Panc1 (cell line): ENCODE measurements at regions not wholly inside any gene's neighbourhood (a gene's known extent, or its start where the extent isn't known, plus 50 kb on each side); places are given as distances from the start of the nearest gene placed in this dataset.

Experiments
- ATAC-seq: fragments of 200-7000 bp; cut with Tn5 transposase; 2 replicates; pipeline ENCODE4 v1.9.1; 2020; ENCODE audit warnings: mild to moderate bottlenecking, moderate library complexity
- BruUV-seq: library from RNA; stranded (reverse); fragments of 400-500 nt; replicated peaks from 2 replicates; lab custom pipeline; 2021; lab: Mats Ljungman, UMichigan
- CTCF ChIA-PET: fragments of 300-600 bp; sonication (Branson Sonifier 250); formaldehyde crosslinking; loops from one replicate; lab custom pipeline; 2022; ENCODE audit warnings: antibody characterized with exemption; lab: Charles Lee
- POLR2A ChIA-PET: fragments of 300-600 bp; sonication (Branson Sonifier 250); formaldehyde crosslinking; loops from one replicate; lab custom pipeline; 2022; ENCODE audit warnings: antibody characterized with exemption; lab: Charles Lee
- DNase-seq: peaks from one replicate; pipeline ENCODE4 v3.0.0-alpha.2; 2010; ENCODE audit warnings: low read depth, low spot score
- H3K27ac ChIP-seq: 2 replicates; pipeline ENCODE4 v1.5.1; 2011; ENCODE audit warnings: mild to moderate bottlenecking, low read length, inconsistent platforms
- H3K27me3 ChIP-seq: fragments of 200-500 bp; sonication (Bioruptor generic); 2 replicates; pipeline ENCODE4 v1.6.0; 2014; ENCODE audit warnings: low read length, inconsistent platforms; ENCODE audit not compliant: control insufficient read depth, insufficient read depth
- H3K36me3 ChIP-seq: fragments of 200-500 bp; sonication (Bioruptor generic); 2 replicates; pipeline ENCODE4 v1.5.1; 2014; ENCODE audit warnings: inconsistent platforms, mild to moderate bottlenecking, low read length, moderate library complexity; ENCODE audit not compliant: control insufficient read depth, insufficient read depth
- H3K4me1 ChIP-seq: 2 replicates; pipeline ENCODE4 v1.5.1; 2011; ENCODE audit warnings: inconsistent platforms, mild to moderate bottlenecking, low read length, moderate library complexity; ENCODE audit not compliant: control insufficient read depth, insufficient read depth
- H3K4me3 ChIP-seq, 2 experiments: 2 replicates each; pipeline ENCODE4 v1.5.1; 2011 to 2012; ENCODE audit warnings: low read depth in 2 of 2, low read length in 2 of 2, mild to moderate bottlenecking in 2 of 2, inconsistent platforms in 1 of 2, moderate library complexity in 1 of 2
- H3K9me3 ChIP-seq: fragments of 200-500 bp; sonication (Bioruptor generic); 2 replicates; pipeline ENCODE4 v1.5.1; 2014; ENCODE audit warnings: low read depth, mild to moderate bottlenecking, inconsistent platforms, low read length, moderate library complexity; ENCODE audit not compliant: control insufficient read depth, insufficient read depth
- CTCF ChIP-seq: fragments of 450-650 bp; IDR thresholded peaks from 2 replicates; pipeline ENCODE4 v1.5.1; 2017; ENCODE audit warnings: mild to moderate bottlenecking
- POLR2AphosphoS5 ChIP-seq: IDR thresholded peaks from 2 replicates; pipeline ENCODE4 v1.6.1; 2012; ENCODE audit warnings: mild to moderate bottlenecking, low read depth, low read length, moderate library complexity
- REST ChIP-seq, 2 experiments: IDR thresholded peaks; 2 replicates each; pipeline ENCODE4 v1.6.1; 2011 to 2012; ENCODE audit warnings: low read depth in 2 of 2, control low read depth in 1 of 2, low read length in 1 of 2, mild to moderate bottlenecking in 1 of 2, moderate library complexity in 1 of 2; ENCODE audit not compliant: insufficient read depth in 1 of 2
- SIN3A ChIP-seq: IDR thresholded peaks from 2 replicates; pipeline ENCODE4 v1.6.1; 2012; ENCODE audit warnings: low read depth, mild to moderate bottlenecking, low read length, moderate library complexity, borderline replicate concordance; ENCODE audit not compliant: insufficient read depth
- TCF7L2 ChIP-seq: IDR thresholded peaks from 2 replicates; pipeline ENCODE4 v1.6.1; 2011; ENCODE audit warnings: mild to moderate bottlenecking, low read depth, low read length, inconsistent platforms
- in situ Hi-C: cut with HindIII; loops from 2 replicates; pipeline ENCODE4 v1.10.0; 2016; ENCODE audit warnings: low sequenced_read_pairs, low pct_unique_long_range_greater_than_20kb
- intact Hi-C: fragments of 100-400 bp; cut with micrococcal nuclease; formaldehyde crosslinking; loops from one replicate; pipeline ENCODE4 v1.10.0; 2022; ENCODE audit not compliant: unreplicated experiment

GRCh38 chr1:38530957-38531356, 328.6 kb downstream of the RRAGC start:
- Histone ChIP-seq H3K4me1 (no peaks in the 10 kb centered on the region), H3K27ac (no peak overlapping the region), H3K4me3 (no peak overlapping the region), H3K9me3 (no peaks in the 10 kb centered on the region), H3K27me3 (peaks cover 8% of the 10 kb centered on the region; the same call in 1 of the 2 replicates), H3K36me3 (no peaks in the 10 kb centered on the region)
- ChIA-PET CTCF (no interaction called here), POLR2A (no interaction called here)
- TF ChIP-seq TCF7L2 (no peak), CTCF (no peak), POLR2AphosphoS5 (no peak), REST (IDR thresholded peaks at IDR 0.05; ENCODE audit: insufficient read depth in 1 of 2, low read depth in 2 of 2, low read length in 1 of 2) (no peak), SIN3A (no peak)
- intact Hi-C loops = no loop called here
- ATAC-seq (no peak), DNase-seq (no peak)
- no TSS peak for BruUV-seq
- in situ Hi-C loops = no loop called here

GRCh38 chr1:38529946-38530345, 329.6 kb downstream of the RRAGC start:
- Histone ChIP-seq H3K4me1 (no peaks in the 10 kb centered on the region), H3K27ac (no peak overlapping the region), H3K27me3 (peaks cover 8% of the 10 kb centered on the region; the same call in 1 of the 2 replicates), H3K4me3 (no peak overlapping the region), H3K36me3 (no peaks in the 10 kb centered on the region), H3K9me3 (no peaks in the 10 kb centered on the region)
- ATAC-seq (no peak), DNase-seq (no peak)
- TF ChIP-seq POLR2AphosphoS5 (no peak), SIN3A (no peak), TCF7L2 (no peak), REST (IDR thresholded peaks at IDR 0.05; ENCODE audit: insufficient read depth in 1 of 2, low read depth in 2 of 2, low read length in 1 of 2) (no peak), CTCF (no peak)
- BruUV-seq = no TSS peak
- ChIA-PET CTCF (no interaction called here), POLR2A (interaction anchor here (0.5 kb wide), 1 partner anchor 14 kb away, joined by 7 read pairs; no protein-coding TSS in a partner anchor)
- intact Hi-C loops = no loop called here
- in situ Hi-C loops = no loop called here
